Suprapubic skin (tissue), 4 donors: ENCODE measurements at regions not wholly inside any gene's neighbourhood (a gene's known extent, or its start where the extent isn't known, plus 50 kb on each side); places are given as distances from the start of the nearest gene placed in this dataset.

Experiments used
- POLR2A ChIP-seq, 2 donors: fragments of 450-650 bp; IDR thresholded peaks; one replicate each; pipeline ENCODE4 v1.6.1; 2017; ENCODE audit warnings: antibody characterized with exemption in 2 of 2, mild to moderate bottlenecking in 2 of 2, moderate library complexity in 2 of 2
- POLR2AphosphoS5 ChIP-seq, 3 donors: sonication (generic); formaldehyde crosslinking; IDR thresholded peaks; one replicate each; pipeline ENCODE4 v1.6.1; 2017; ENCODE audit warnings: antibody characterized with exemption in 3 of 3
- TF ChIP-seq, protein P1 (sequence below), 2 donors: fragments of 200-600 bp in 1 of 2; fragments of 450-650 bp in 1 of 2; sonication (generic) in 1 of 2; IDR thresholded peaks; one replicate each; pipeline ENCODE4 v1.5.1; 2016 to 2019; ENCODE audit warnings: antibody characterized with exemption in 2 of 2, mild to moderate bottlenecking in 1 of 2, moderate library complexity in 1 of 2

DNA sequence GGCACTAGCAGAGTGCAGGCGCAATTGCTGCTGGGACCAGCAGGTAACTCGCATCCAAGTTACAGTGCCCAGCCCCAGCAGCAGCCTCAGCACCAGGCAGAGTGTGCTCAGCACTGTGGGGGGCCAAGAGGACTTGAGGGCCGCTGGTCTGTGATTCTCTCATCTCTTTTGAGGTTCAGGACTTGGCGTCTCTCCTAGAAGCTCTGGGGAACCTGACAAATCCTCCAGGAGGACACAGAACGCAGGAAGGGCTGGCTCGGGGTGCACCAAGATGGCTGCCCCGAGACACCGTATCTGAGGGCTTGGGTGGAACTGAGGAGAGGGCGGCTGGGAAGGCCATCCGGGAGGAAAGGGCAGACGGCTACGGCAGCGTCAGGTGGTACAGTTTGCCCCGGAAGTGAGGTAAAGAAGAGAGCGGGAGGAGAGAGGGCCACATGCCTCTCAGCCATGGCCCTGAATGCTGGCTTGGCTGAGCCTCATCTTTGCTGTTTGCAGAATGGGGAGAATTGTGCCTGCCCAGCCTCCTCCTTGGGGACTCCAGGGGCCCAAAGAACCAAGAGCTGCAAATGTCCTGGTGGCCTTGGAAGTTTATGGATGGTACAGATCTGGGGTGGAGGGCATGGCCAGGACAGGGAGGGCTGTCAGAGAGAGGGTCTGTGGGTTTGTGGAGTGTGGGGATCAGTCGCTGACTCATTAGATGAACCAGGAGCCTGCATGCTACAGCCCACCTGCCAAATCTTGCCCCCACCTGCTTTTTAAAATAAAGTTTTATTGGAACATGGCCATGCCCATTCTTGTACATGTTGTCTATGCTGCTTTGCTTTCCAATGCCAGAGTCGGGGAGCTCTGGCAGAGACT lies 78.0 kb downstream of the MYEOV start:
- TF ChIP-seq, protein P1, sequence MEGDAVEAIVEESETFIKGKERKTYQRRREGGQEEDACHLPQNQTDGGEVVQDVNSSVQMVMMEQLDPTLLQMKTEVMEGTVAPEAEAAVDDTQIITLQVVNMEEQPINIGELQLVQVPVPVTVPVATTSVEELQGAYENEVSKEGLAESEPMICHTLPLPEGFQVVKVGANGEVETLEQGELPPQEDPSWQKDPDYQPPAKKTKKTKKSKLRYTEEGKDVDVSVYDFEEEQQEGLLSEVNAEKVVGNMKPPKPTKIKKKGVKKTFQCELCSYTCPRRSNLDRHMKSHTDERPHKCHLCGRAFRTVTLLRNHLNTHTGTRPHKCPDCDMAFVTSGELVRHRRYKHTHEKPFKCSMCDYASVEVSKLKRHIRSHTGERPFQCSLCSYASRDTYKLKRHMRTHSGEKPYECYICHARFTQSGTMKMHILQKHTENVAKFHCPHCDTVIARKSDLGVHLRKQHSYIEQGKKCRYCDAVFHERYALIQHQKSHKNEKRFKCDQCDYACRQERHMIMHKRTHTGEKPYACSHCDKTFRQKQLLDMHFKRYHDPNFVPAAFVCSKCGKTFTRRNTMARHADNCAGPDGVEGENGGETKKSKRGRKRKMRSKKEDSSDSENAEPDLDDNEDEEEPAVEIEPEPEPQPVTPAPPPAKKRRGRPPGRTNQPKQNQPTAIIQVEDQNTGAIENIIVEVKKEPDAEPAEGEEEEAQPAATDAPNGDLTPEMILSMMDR (IDR thresholded peaks at IDR 0.05), result no peak
- no peak for TF ChIP-seq POLR2A (IDR thresholded peaks at IDR 0.05)
- TF ChIP-seq POLR2AphosphoS5 (IDR thresholded peaks at IDR 0.05), result no peak
